SK-N-MC (cell line): ENCODE measurements at regions not wholly inside any gene's neighbourhood (a gene's known extent, or its start where the extent isn't known, plus 50 kb on each side); places are given as distances from the start of the nearest gene placed in this dataset.

Experiments
- EZH2 ChIP-seq: fragments of 200-600 bp; sonication (generic); IDR thresholded peaks from one replicate; pipeline ENCODE4 v1.6.1; 2017; ENCODE audit warnings: antibody characterized with exemption
- FOXP2 ChIP-seq: optimal IDR thresholded peaks from 2 replicates; pipeline ENCODE3; 2011; ENCODE audit warnings: mild to moderate bottlenecking, moderate library complexity; ENCODE audit not compliant: insufficient read depth; ENCODE audit errors: extremely low read length, control extremely low read depth
- POLR2AphosphoS5 ChIP-seq: IDR thresholded peaks from 2 replicates; pipeline ENCODE4 v1.6.1; 2012; ENCODE audit warnings: mild to moderate bottlenecking, low read depth, low read length, borderline replicate concordance

GRCh38 chr3:14042680-14043079 is 82.0 kb downstream of the CHCHD4 start:
- TF ChIP-seq POLR2AphosphoS5 (no peak), EZH2 (no peak), FOXP2 (no peak)
